ACHN (cell line): ENCODE measurements at regions not wholly inside any gene's neighbourhood (a gene's known extent, or its start where the extent isn't known, plus 50 kb on each side); places are given as distances from the start of the nearest gene placed in this dataset.
A peak's percentile ranks its signal among the peaks of the same experiment; 100 is the strongest.

Source experiments
- DNase-seq: peaks from one replicate; pipeline ENCODE4 v3.0.0-alpha.2; 2015
- in situ Hi-C: cut with HindIII; loops from 2 replicates; pipeline ENCODE4 v1.10.0; 2017; ENCODE audit warnings: low sequenced_read_pairs, low pct_ligation_motif_present, low pct_unique_long_range_greater_than_20kb

DNA sequence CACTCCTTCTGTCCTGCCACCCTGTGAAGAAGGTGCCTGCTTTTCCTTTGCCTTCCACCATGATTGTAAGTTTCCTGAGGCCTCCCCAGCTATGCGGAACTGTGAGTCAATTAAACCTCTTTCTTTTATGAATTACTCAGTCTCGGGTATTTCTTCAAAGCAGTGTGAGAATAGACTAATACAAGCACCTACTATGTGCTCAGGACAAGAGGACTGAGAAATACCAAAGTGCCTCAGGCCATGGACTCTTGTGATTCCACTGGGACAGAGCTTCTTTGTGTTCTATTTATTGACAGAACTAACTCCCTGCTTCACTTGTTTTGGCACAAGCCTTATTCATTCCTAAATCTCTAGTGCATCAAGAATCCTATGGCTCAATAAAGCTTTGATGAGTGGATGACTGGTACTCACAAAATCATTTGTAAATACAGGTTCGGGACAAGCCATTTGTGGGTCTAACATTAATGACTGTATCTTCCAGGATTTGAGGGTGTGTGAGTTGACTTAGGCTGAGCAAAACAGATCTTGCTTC is 204.2 kb downstream of the PDCD6IP start:
- in situ Hi-C loops = no loop called here
- DNase-seq = no peak

DNA sequence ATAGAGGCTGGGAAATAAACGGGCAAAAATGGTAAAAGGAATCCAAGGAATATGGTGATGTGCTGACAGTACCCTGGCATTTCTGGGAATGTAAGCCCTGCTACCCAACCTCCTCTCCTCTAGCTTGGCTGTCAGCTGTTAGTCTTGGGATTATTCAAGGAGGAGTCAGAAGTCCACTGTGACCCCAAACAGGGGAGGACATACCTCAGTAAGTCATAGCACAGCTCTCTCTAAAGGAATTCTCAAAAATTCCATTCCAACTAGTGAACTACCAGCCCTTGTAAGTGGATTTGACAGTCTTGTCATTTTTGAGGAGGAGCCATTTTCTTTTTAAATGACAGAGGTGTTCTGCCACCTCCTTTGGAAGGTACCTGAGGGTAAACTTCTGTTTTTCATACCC is 207.5 kb downstream of the PDCD6IP start:
- DNase-seq = no peak
- in situ Hi-C loops = no loop called here

DNA sequence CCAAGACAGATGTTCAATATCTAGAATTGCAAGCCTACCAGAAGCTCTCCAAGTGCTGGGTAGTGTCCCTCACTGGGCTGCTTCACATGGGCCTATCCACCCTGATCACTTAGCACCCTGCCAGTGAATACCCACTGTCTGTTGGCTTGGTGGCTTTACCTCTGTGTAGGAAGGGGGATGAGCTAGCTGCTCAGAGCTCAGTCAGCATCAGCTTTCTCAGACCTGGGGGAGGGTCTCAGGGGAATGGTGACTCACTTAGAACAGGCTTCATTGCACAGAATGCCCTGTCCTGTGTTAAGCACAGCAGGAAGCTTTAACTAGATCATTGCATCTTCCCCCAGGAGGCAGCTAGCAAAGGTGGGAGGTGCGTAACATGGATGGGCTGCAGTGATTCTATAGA is 209.8 kb downstream of the PDCD6IP start:
- in situ Hi-C loops = no loop called here
- peak; percentile 10 for DNase-seq

DNA sequence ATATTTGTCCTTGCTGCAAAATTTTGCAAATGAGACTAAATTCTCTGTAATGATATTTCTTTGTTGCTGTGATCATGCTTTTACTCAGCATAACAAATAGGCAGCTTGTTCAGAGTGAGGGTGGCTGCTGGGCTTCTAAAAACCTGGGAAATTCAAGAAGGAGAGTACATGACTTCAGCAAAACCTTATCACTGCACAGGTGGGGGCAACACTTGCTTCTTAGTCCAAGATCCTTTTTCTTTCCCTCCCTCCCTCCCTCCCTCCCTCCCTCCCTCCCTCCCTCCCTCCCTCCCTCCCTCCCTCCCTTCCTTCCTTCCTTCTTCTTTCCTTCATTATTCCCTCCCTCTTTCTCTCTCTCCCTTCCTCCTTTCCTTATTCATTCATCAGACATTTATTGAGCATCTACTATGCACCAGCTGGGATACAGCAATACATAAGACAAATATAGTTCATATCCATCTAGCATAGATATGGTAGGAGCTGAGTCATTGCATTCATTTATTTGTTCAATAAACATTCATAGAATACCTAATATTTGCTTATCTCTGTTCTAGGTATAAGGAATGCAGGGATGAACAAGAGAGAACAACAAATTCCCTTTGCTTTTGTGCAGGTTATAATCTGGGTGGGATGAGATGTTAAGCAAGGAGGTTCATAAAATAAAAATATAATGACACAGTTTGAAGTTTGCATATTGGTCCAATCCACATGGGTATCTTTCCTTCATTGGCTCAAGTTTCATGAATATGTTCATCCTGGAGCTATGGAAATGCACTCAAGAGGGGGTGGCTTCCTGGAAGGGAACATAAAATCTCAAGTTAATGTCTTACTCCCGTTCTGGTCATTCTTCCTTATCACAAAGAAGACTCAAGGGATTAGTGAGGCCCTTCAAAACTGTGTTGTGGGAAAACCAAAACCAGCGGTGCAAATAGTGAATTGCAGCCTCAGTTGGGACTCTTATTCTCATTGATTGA is 210.7 kb downstream of the PDCD6IP start:
- in situ Hi-C loops = no loop called here
- peak; percentile 37 for DNase-seq

DNA sequence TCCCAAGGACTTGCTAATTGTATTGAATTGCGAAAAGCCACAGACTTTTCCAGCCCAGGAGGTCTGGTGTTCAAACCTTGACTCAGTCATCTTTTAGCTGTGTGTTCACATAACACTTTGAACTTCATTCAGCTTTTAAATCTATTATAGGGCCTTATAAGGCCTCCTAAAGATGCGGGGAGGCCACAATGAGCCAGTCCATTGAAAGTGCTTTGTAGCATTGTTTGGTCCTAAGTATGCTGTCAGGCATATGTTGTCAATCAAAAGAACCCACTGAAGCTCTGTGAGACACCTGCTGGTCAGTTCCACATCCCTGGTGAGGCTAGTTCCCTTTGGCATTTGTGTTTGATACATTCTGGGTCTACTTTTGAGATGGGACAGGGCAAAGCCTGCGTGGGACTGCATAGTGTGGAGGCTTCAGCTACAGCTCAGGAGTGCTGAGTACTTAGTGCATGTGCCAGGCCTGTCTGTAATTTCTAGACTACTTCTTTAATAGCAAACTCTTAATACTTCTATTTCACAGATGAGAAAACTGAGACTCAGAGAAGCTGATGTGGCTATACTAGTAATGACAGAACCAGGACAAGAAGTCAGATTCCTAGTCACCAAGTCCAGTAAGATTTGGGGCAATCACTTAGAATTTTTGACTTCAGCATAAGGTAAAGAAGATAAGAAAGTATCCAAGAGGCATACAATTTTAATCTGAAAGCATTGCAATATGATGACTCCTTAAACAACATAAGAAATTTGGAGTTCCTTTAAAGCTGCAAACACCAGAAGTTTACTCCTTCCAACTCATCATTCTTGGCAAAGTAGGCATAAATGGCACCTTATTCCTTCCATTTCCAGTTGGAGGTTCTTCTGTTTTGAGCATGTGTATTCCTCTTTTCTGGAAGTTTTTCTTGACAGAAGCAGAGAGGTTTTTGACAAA is 213.0 kb downstream of the PDCD6IP start:
- in situ Hi-C loops = no loop called here
- DNase-seq = peak; percentile 14

DNA sequence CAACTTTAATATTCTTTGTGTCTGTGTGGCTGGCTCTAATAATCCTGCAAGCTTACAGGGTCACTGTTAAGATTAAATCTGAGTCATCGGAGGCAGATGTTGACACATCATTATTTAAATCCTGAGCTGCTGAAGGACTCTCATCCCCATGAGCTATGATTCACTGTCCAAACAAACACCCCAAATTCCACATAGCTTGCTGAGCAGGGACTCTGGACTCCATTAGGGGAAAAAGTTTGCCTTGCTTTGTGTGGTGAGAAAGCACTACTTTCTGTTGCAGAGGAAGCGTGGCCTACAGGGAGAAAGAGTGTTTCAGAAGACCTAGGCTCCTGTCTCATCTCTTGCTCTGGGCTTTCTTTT is 213.7 kb downstream of the PDCD6IP start:
- peak; percentile 82 for DNase-seq
- in situ Hi-C loops = no loop called here

DNA sequence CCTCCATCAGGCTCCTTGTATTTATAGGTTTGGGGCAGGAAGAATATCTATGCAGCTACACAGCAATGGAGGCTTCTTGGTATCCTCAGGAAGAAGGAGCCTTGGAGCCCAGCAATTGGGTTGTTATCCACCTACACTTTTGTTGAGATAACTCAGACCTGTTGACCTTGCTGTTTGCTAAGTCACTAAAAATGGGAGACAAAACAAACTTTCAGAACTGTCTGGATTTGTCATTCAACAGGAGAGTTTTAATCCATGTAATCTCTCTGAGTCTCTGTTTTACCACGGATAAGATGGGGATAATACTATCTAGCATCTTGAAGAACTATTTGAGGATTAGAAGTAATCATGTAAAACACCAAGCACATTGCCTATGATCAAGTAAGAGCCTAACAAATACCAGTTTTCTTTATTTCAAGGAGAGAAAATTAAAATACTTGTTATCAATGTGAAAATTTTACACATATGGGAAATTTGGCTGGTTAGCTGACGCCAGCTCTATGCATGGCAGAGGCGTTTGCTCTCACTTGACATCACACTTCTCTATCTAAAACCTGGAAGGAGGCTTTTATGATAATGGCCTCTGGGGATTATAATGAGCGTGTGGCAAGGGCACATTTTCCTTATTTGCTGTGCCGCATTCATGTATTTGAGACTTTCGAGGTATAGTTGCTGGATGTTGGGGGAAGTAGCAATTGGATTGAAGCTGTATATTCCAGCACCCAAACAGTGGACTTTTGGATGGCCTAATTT is 215.6 kb downstream of the PDCD6IP start:
- no peak for DNase-seq
- in situ Hi-C loops = no loop called here

DNA sequence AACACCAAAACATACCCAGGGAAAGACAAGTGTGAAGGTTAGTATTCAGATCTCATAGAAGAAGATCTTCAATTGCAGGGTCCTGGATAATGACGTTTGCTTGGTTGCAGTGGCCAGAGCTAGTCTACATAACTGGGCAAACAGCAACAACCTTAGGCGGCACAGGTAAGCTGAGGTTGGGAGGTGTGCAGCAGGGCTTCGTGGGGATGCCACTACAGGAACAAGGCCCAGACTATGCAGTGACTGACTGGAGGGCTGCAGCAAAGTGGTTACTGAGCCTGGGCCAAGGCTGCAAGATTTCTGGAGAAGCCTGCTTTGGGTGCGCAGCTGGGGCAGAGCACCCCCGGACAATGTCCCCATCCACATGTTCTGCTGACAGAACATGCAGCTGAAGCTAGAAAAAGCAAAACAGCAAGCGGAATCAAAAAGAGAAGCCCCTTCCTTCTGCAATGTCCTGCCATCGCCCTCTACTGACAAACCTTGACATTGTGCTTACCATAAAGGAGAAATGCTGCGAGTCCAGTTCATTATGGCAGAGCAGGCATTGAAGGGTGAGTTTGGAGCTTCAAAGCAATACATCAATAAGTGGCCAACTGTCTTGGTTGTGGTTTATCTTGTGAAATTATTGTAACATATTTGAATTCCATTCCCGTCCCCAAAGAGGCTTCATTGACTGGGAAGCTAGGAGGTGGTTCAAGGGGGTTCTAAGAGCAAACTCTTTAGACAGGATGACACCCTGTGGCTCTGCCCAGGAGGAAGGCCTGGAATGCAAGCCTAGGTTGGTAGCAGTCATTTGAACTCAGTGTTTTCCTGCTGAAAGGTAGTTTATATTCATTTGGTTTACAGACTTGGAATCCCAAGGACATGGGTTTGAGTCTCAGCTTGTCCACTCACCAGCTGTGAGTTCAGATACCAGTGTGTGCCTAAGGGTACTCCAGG is 217.0 kb downstream of the PDCD6IP start:
- peak; percentile 15 for DNase-seq
- in situ Hi-C loops = no loop called here

DNA sequence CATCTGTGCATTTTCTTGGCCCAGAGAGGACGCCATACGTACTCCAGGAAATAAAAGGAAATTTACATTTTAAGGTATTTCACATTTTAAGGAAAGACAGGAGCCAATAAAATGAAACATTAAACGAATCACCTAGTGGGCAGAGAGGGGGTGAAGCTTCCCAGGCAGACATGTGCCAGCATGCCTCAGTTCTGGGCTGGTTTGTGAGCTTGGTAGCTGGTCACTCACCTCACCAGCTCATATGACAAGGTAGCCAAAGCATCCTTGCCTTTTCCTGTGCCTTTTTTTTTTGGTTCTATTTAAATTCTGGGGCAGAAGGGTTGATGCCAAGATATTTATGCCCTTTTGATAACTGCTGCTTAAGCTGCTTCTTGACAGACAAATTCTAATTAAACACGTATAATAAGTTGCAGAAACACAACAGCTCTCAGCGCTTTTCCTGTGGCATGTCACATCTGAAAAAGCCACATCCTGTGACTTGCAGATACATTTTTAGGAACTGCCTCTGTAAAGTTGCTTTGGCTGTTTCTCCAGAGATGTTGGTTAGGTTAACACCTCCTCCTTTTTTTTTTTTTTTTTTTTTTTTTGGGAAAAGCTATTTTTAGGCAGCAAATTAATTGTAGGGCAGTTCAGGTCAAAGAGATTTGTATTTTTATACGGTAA is 218.6 kb downstream of the PDCD6IP start:
- no peak for DNase-seq
- in situ Hi-C loops = no loop called here

DNA sequence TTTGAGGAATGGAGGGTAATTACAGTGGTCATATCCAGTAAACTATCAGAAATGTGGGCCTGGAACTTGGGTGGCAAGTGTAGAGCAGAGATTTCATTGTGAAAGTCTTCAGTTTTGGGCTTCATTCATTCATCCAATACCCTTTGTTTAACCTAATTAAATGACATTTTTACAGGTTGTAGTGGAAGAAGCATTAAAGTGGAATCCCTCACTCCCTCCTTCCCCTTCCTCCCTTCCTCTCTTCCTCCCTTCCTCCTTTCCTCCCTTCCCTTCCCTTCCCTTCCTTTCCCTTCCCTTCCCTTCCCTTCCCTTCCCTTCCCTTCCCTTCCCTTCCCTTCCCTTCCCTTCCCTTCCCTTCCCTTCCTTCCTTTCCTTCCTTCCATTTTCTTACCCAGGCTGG is 219.3 kb downstream of the PDCD6IP start:
- in situ Hi-C loops = no loop called here
- no peak for DNase-seq

DNA sequence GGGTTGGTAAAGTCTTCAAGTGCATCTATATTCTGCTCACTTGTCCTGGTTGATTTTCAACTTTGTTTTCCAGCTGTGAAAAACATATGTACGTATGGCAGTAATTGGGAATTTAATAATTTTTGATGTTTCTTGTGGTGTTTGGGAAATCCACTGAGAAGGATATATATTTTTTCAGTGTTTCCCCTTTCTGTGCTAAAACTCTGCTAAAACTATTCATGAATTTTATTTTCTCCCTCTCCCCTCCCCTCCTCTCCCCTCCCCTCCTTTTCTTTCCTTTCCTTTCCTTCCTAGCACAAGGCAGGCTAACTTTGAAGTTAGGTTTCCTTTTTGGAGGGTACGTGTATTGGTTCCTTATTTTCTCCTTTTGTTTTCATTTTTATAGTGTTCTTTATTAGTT is 220.7 kb downstream of the PDCD6IP start:
- no peak for DNase-seq
- in situ Hi-C loops = no loop called here

DNA sequence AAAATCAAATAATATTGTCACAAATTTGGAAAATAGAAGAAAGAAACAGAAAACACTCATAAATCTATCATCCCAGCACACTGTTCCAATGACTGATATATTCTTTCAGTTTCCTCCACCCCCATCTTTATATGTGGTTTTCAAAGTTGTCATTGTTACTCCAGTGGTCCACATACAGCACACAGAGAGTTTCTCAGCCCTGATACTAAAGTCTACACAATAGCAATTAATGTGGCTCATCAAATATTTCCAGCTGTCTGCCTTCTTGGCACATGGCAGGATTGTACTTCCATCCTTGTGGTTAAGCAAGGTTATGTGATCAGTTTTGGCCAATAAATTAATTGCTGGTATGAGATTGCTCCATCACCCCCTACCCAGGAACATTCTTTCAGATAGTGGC is 221.7 kb downstream of the PDCD6IP start:
- DNase-seq = no peak
- in situ Hi-C loops = no loop called here

DNA sequence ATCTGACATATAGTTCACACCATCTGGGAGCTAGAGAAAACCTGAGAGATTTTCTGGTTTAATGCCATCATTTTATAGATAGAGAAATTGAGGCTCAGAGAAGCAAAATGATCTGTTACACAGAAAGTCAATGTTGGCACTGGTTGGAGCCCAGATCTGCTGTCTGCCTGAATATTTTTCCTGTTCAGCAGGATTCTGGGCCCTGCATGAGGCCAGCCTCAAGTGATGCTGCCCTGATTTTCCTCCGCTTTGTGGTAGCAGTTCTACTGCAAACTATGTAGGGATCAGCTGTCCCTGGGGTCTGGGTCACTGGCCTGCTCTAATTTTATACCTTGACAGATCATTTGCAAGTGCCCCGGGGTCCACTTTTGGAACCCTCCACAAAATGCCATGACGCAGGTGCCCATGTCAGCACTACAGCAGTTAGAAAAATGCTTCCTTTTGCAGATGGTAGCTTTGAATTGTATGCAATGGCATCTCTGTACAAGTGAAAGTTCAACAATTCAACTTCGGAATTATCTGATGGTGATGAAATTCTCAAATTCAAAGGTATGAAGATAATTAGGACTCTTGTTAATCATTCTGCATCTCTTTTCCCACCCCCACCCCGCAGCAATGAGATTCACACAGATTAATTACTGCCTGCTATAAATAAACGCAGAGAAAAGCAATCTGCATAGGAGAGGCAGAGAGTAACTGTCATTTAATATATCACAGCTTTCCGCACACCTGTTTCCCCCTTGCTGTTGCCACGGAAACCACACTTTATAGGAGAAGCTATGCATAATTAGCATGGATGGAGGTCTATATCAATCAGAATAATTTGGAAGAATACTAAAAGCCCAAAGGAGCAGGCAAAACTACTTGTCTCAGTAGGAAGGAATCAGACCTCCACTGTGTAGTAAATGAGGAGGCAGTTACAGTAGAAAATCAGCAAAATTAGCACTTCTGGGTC is 222.6 kb downstream of the PDCD6IP start:
- in situ Hi-C loops = no loop called here
- no peak for DNase-seq

DNA sequence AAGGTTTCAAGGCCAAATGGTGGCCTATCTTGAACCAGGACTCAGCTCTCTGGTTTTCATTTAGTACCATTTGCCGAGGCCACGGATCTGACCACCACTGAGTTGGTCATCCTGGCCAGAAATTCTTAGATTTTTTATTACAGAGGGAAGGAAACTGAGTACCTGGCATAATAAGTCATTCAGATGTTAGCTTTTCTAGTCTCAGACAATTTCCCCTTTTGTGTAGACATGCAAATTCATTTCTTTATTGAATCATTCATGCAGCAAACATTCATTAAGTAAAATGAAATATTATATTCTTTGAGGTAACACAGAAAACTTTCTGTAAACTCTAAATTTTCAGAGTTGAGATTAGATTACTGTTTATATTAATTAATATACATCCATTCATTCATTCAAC is 223.7 kb downstream of the PDCD6IP start:
- DNase-seq = no peak
- in situ Hi-C loops = no loop called here

DNA sequence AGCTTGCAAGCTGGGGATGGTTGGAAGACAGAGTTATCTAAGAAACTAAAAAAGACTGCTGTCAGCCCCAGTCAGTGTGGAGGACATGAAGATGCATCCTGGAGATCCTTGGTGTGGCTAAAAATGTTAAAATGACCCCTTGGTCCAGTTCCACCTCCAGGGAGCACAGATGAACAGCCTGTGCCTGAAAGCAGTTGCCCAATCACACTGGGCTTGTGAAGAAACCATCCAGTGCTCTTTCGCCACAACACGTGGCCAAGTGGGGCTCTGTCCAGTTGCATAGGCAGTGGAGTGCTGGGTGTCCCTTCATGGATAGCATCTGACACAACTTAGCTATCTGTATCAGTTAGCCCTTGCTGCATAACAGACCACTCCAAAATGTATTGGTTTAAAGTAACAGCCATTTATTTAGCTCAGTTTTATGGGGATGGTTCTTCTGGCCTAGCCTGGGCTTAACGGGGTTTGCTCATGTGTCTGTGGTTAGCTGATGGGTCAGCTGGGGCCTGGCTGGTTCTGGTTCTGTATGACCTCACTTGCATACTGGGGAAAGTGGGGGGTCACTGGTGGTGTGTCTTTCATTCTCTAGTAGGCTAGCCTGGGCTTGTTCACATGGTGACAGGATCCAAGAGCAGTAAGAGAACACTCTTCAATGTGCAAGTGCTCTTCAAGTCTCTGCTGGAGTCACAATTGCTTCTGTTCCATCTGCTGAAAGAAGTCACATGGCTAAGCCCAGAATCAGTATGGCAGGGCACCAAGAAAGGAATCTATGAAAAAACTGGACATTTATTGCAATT is 226.2 kb downstream of the PDCD6IP start:
- DNase-seq = no peak
- in situ Hi-C loops = no loop called here
